H1 (cell line): ENCODE measurements at regions not wholly inside any gene's neighbourhood (a gene's known extent, or its start where the extent isn't known, plus 50 kb on each side); places are given as distances from the start of the nearest gene placed in this dataset.

Source experiments
- CTCF ChIA-PET: fragments of 300-600 bp; sonication (Branson Sonifier 250); formaldehyde crosslinking; loops from one replicate; lab custom pipeline; 2021; ENCODE audit not compliant: partially characterized antibody; lab: Charles Lee
- POLR2A ChIA-PET: fragments of 300-600 bp; sonication (Branson Sonifier 250); formaldehyde crosslinking; loops from one replicate; lab custom pipeline; 2021; ENCODE audit warnings: inconsistent platforms; ENCODE audit not compliant: partially characterized antibody; lab: Charles Lee
- DNase-seq, 2 experiments: peaks; one replicate each; pipeline versions ENCODE4 v3.0.0 to v3.0.0-alpha.2; 2010 to 2022; ENCODE audit warnings: low spot score in 2 of 2, low read depth in 1 of 2, mixed read lengths in 1 of 2
- FAIRE-seq: peaks from 2 replicates; lab custom pipeline; 2011; peaks lifted over from hg19 to GRCh38; lab: Jason Lieb, UNC
- H2AFZ ChIP-seq: 2 replicates; pipeline ENCODE4 v1.8.1; 2012; ENCODE audit warnings: low read length, inconsistent platforms
- H2AK5ac ChIP-seq: 2 replicates; pipeline ENCODE4 v1.6.1; 2013; ENCODE audit warnings: low read depth, low read length
- H2BK120ac ChIP-seq: replicated peaks from 2 replicates; pipeline ENCODE3; 2013; ENCODE audit warnings: low read depth, low read length, inconsistent platforms
- H2BK12ac ChIP-seq: 2 replicates; pipeline ENCODE4 v1.6.1; 2013; ENCODE audit warnings: low read depth, low read length
- H2BK15ac ChIP-seq: 2 replicates; pipeline ENCODE4 v1.6.1; 2013; ENCODE audit warnings: low read length
- H2BK20ac ChIP-seq: 2 replicates; pipeline ENCODE4 v1.6.1; 2013; ENCODE audit warnings: low read length
- H2BK5ac ChIP-seq: 2 replicates; pipeline ENCODE4 v1.6.1; 2013; ENCODE audit warnings: low read depth, low read length
- H3K14ac ChIP-seq: 2 replicates; pipeline ENCODE4 v1.6.1; 2013; ENCODE audit warnings: inconsistent platforms; ENCODE audit not compliant: insufficient read length
- H3K18ac ChIP-seq: 2 replicates; pipeline ENCODE4 v1.6.1; 2013; ENCODE audit warnings: low read length; ENCODE audit errors: extremely low read depth
- H3K23ac ChIP-seq: 2 replicates; pipeline ENCODE4 v1.6.1; 2013; ENCODE audit warnings: inconsistent platforms; ENCODE audit not compliant: insufficient read length
- H3K23me2 ChIP-seq: 2 replicates; pipeline ENCODE4 v1.6.1; 2013; ENCODE audit warnings: low read depth, low read length
- H3K27ac ChIP-seq: 2 replicates; pipeline ENCODE4 v1.6.1; 2011; ENCODE audit warnings: low read depth, low read length, inconsistent platforms
- H3K27me3 ChIP-seq, 4 experiments: replicated peaks in 1 of 4; 1 replicate in 1 of 4; 2 replicates in 3 of 4; pipeline versions ENCODE4 v1.6.1 to v1.8.1; 2011 to 2013; ENCODE audit warnings: low read length in 3 of 4, mild to moderate bottlenecking in 3 of 4, inconsistent platforms in 2 of 4, mixed read lengths in 2 of 4, moderate library complexity in 1 of 4; ENCODE audit not compliant: control insufficient read depth in 3 of 4, insufficient read depth in 3 of 4; ENCODE audit errors: extremely low read depth in 1 of 4
- H3K36me3 ChIP-seq, 4 experiments: 2 replicates each; pipeline versions ENCODE4 v1.6.1 to v1.8.1; 2011 to 2013; ENCODE audit warnings: mild to moderate bottlenecking in 4 of 4, low read length in 3 of 4, moderate library complexity in 2 of 4, control low read depth in 1 of 4, inconsistent platforms in 1 of 4; ENCODE audit not compliant: insufficient read depth in 4 of 4, control insufficient read depth in 2 of 4
- H3K4ac ChIP-seq: replicated peaks from 2 replicates; pipeline ENCODE3; 2013; ENCODE audit warnings: low read length, low read depth, mixed read lengths, inconsistent platforms; ENCODE audit not compliant: insufficient read length
- H3K4me1 ChIP-seq, 4 experiments: replicated peaks in 1 of 4; 1 replicate in 1 of 4; 2 replicates in 3 of 4; pipeline versions ENCODE4 v1.6.1 to v1.8.1; 2011 to 2013; ENCODE audit warnings: low read length in 3 of 4, inconsistent platforms in 2 of 4, mixed read lengths in 1 of 4; ENCODE audit not compliant: insufficient read depth in 4 of 4, control insufficient read depth in 3 of 4
- H3K4me2 ChIP-seq, 2 experiments: 2 replicates each; pipeline versions ENCODE4 v1.6.1 to v1.8.1; 2011 to 2013; ENCODE audit warnings: low read depth in 2 of 2, low read length in 2 of 2, control low read depth in 1 of 2, inconsistent platforms in 1 of 2, mild to moderate bottlenecking in 1 of 2; ENCODE audit not compliant: insufficient read depth in 1 of 2
- H3K4me3 ChIP-seq, 4 experiments: fragments of 200-600, 300-600 bp in 1 of 4; sonication (generic), shearing (Covaris generic), sonication (Bioruptor Twin) in 1 of 4; 2 replicates each; pipeline versions ENCODE4 v1.5.1 to v1.8.1; 2011 to 2016; ENCODE audit warnings: low read length in 4 of 4, low read depth in 3 of 4, control low read depth in 2 of 4, inconsistent platforms in 2 of 4, mild to moderate bottlenecking in 2 of 4, mixed read lengths in 1 of 4, moderate library complexity in 1 of 4; ENCODE audit not compliant: insufficient read depth in 2 of 4; ENCODE audit errors: extremely low read depth in 1 of 4
- H3K56ac ChIP-seq: replicated peaks from 2 replicates; pipeline ENCODE3; 2013; ENCODE audit warnings: low read depth, mild to moderate bottlenecking, mixed read lengths, low read length, inconsistent platforms; ENCODE audit not compliant: insufficient read length
- H3K79me1 ChIP-seq: 2 replicates; pipeline ENCODE4 v1.6.1; 2013; ENCODE audit warnings: low read depth, low read length, control low read depth
- H3K79me2 ChIP-seq, 2 experiments: 2 replicates each; pipeline versions ENCODE4 v1.6.1 to v1.8.1; 2012 to 2013; ENCODE audit warnings: low read length in 2 of 2, mild to moderate bottlenecking in 2 of 2, inconsistent platforms in 1 of 2; ENCODE audit not compliant: insufficient read depth in 2 of 2, control insufficient read depth in 1 of 2
- H3K9ac ChIP-seq, 4 experiments: replicated peaks in 1 of 4; 1 replicate in 1 of 4; 2 replicates in 3 of 4; pipeline versions ENCODE4 v1.6.1 to v1.8.1; 2011 to 2013; ENCODE audit warnings: low read depth in 3 of 4, low read length in 3 of 4, control low read depth in 2 of 4, mild to moderate bottlenecking in 2 of 4, moderate library complexity in 2 of 4, inconsistent platforms in 1 of 4; ENCODE audit errors: extremely low read depth in 1 of 4
- H3K9me3 ChIP-seq, 2 experiments: 2 replicates each; pipeline versions ENCODE4 v1.6.1 to v1.8.1; 2012 to 2013; ENCODE audit warnings: mild to moderate bottlenecking in 2 of 2, moderate library complexity in 2 of 2, control low read depth in 1 of 2, inconsistent platforms in 1 of 2, low read depth in 1 of 2, low read length in 1 of 2, mixed read lengths in 1 of 2; ENCODE audit not compliant: insufficient read depth in 2 of 2
- H4K20me1 ChIP-seq, 2 experiments: replicated peaks in 1 of 2; 2 replicates each; pipeline versions ENCODE3 to v1.8.1; 2011 to 2013; ENCODE audit warnings: inconsistent platforms in 2 of 2, low read length in 2 of 2, mild to moderate bottlenecking in 1 of 2; ENCODE audit not compliant: insufficient read depth in 2 of 2, control insufficient read depth in 1 of 2
- H4K5ac ChIP-seq: 2 replicates; pipeline ENCODE4 v1.6.1; 2013; ENCODE audit warnings: low read length, low read depth, mixed read lengths, inconsistent platforms; ENCODE audit not compliant: insufficient read length
- H4K8ac ChIP-seq: 2 replicates; pipeline ENCODE4 v1.8.0; 2013; ENCODE audit warnings: mild to moderate bottlenecking, moderate library complexity, low read length, inconsistent platforms; ENCODE audit not compliant: insufficient read depth; ENCODE audit errors: extremely low read depth
- H4K91ac ChIP-seq: replicated peaks from 2 replicates; pipeline ENCODE3; 2013; ENCODE audit warnings: low read length, mixed read lengths, inconsistent platforms; ENCODE audit not compliant: insufficient read length
- CBX8 ChIP-seq: fragments of 300-800, 300-1000 bp; sonication (generic); IDR thresholded peaks from 2 replicates; pipeline ENCODE4 v1.7.1; 2016; ENCODE audit warnings: low read depth, low read length, borderline replicate concordance
- HDAC2 ChIP-seq, 2 experiments: fragments of 300-600 bp in 1 of 2; sonication (generic) in 1 of 2; IDR thresholded peaks; 2 replicates each; pipeline ENCODE4 v1.6.1; 2011 to 2012; ENCODE audit warnings: low read depth in 2 of 2, low read length in 2 of 2, mild to moderate bottlenecking in 2 of 2, moderate library complexity in 2 of 2, borderline replicate concordance in 1 of 2, inconsistent platforms in 1 of 2
- SIX5 ChIP-seq: IDR thresholded peaks from 2 replicates; pipeline ENCODE4 v1.6.1; 2011; ENCODE audit warnings: mild to moderate bottlenecking, low read depth, low read length
- SP1 ChIP-seq: IDR thresholded peaks from 2 replicates; pipeline ENCODE4 v1.6.1; 2011; ENCODE audit warnings: low read depth, low read length
- WGBS, 2 experiments: shearing (Covaris generic) in 1 of 2; methylation state at CpG; one replicate each; pipeline versions ENCODE4 v1.1.6 to v1.1.7; 2013 to 2015; ENCODE audit warnings: low lambda C conversion rate in 2 of 2, mixed read lengths in 2 of 2, inconsistent platforms in 1 of 2, low coverage in 1 of 2, missing lambda C conversion rate in 1 of 2; ENCODE audit not compliant: insufficient replicate concordance in 2 of 2, insufficient coverage in 1 of 2, insufficient read length in 1 of 2; ENCODE audit errors: extremely low coverage in 1 of 2, missing lambda C conversion rate in 1 of 2; 5-methylcytosine and 5-hydroxymethylcytosine counted together

- POLR2A ChIA-PET: no interaction called here
These were observed 1206.5 kb upstream of the FLRT2 start for GRCh38 chr14:84323450-84323849.

More at GRCh38 chr14:84323450-84323849, 1206.5 kb upstream of the FLRT2 start:
- CTCF ChIA-PET: interaction anchor here (0.9 kb wide), 1 partner anchor 320 kb away, joined by 3 read pairs; no protein-coding TSS in a partner anchor
- Histone ChIP-seq H4K20me1 (no peaks in the 10 kb centered on the region), H3K79me1 (no peaks in the 10 kb centered on the region), H2BK15ac (no peak overlapping the region), H2BK12ac (no peak overlapping the region), H4K5ac (no peak overlapping the region), H2AFZ (no peak overlapping the region), H3K4ac (no peak overlapping the region), H3K79me2 (no peaks in the 10 kb centered on the region), H3K4me2 (no peak overlapping the region), H3K23ac (no peak overlapping the region), H2BK20ac (no peak overlapping the region), H3K4me3 (no peak overlapping the region), H3K27me3 (no peaks in the 10 kb centered on the region), H3K36me3 (no peaks in the 10 kb centered on the region), H4K91ac (no peak overlapping the region), H3K9me3 (no peaks in the 10 kb centered on the region), H4K8ac (no peak overlapping the region), H3K23me2 (no peaks in the 10 kb centered on the region), H2BK120ac (no peak overlapping the region), H3K14ac (no peak overlapping the region), H3K4me1 (no peaks in the 10 kb centered on the region), H2BK5ac (no peak overlapping the region), H2AK5ac (no peak overlapping the region), H3K56ac (no peak overlapping the region), H3K9ac (no peak overlapping the region), H3K27ac (no peak overlapping the region), H3K18ac (no peak overlapping the region)
- no peak for TF ChIP-seq CBX8
- TF ChIP-seq HDAC2 (IDR thresholded peaks at IDR 0.05; ENCODE audit: borderline replicate concordance in 1 of 2, low read depth in 2 of 2, low read length in 2 of 2): no peak
- no peak for TF ChIP-seq SP1
- TF ChIP-seq SIX5: no peak
- DNase-seq (no peak), FAIRE-seq (no peak)
- 88% methylated on average over 4 of the region's 4 CpGs; no CpG with 5 or more reads in 1 of the 2 experiments for WGBS, 2 experiments
